AG04449 (cell line): ENCODE measurements at regions not wholly inside any gene's neighbourhood (a gene's known extent, or its start where the extent isn't known, plus 50 kb on each side); places are given as distances from the start of the nearest gene placed in this dataset.
"Not testable (repeated sequence)": the region's sequence is repeated elsewhere in the genome, so short reads cannot be mapped to it uniquely, and the experiment has no call there.

Experiments used
- CTCF ChIA-PET: fragments of 350-600 bp; formaldehyde crosslinking; extraction: SDS; loops from one replicate; lab custom pipeline; 2021; ENCODE audit warnings: antibody characterized with exemption; lab: Yijun Ruan, JAX
- POLR2A ChIA-PET: fragments of 400-600, 350-600 bp; formaldehyde crosslinking; extraction: SDS; loops from one replicate; lab custom pipeline; 2020; ENCODE audit warnings: antibody characterized with exemption, inconsistent platforms; lab: Yijun Ruan, JAX
- DNase-seq: peaks from one replicate; pipeline ENCODE4 v3.0.0-alpha.2; 2010; ENCODE audit warnings: low read depth, low spot score
- H3K4me3 ChIP-seq: 2 replicates; pipeline ENCODE4 v1.5.1; 2011; ENCODE audit warnings: low read depth, mild to moderate bottlenecking, control low read depth, low read length
- CTCF ChIP-seq: IDR thresholded peaks from one replicate; pipeline ENCODE4 v1.5.1; 2011; ENCODE audit warnings: mild to moderate bottlenecking, moderate library complexity, low read length, control low read depth, inconsistent platforms; ENCODE audit not compliant: insufficient read depth; ENCODE audit errors: missing control alignments

- POLR2A ChIA-PET = no interaction called here
- no peak overlapping the region for H3K4me3 ChIP-seq
- no peak for DNase-seq
- no peak for TF ChIP-seq CTCF
- CTCF ChIA-PET = no interaction called here
Observed at GRCh38 chr11:92048415-92048814, 176.2 kb upstream of the FAT3 start.

GRCh38 chr11:92046103-92046502 lies 178.5 kb upstream of the FAT3 start:
- ChIA-PET CTCF (no interaction called here), POLR2A (no interaction called here)
- no peak for TF ChIP-seq CTCF
- DNase-seq = no peak
- no peak overlapping the region for H3K4me3 ChIP-seq

GRCh38 chr11:92045301-92045700 lies 179.3 kb upstream of the FAT3 start:
- CTCF ChIA-PET = no interaction called here
- POLR2A ChIA-PET = no interaction called here
- no peak for DNase-seq
- no peak for TF ChIP-seq CTCF
- no peak overlapping the region for H3K4me3 ChIP-seq

GRCh38 chr11:92035488-92035887 lies 189.1 kb upstream of the FAT3 start:
- CTCF ChIA-PET = no interaction called here
- no peak overlapping the region for H3K4me3 ChIP-seq
- POLR2A ChIA-PET = no interaction called here
- no peak for DNase-seq
- TF ChIP-seq CTCF = no peak

- POLR2A ChIA-PET = not testable (repeated sequence)
Observed at GRCh38 chr11:92027136-92027535, 197.5 kb upstream of the FAT3 start.

GRCh38 chr11:92026664-92027063 lies 198.0 kb upstream of the FAT3 start:
- POLR2A ChIA-PET = no interaction called here
- TF ChIP-seq CTCF = no peak
- no peak overlapping the region for H3K4me3 ChIP-seq
- no peak for DNase-seq
- CTCF ChIA-PET = no interaction called here

More at GRCh38 chr11:92027136-92027535, 197.5 kb upstream of the FAT3 start:
- DNase-seq, CTCF ChIA-PET, H3K4me3 ChIP-seq: not testable (repeated sequence)

GRCh38 chr11:92024788-92025187 lies 199.8 kb upstream of the FAT3 start:
- DNase-seq = no peak
- POLR2A ChIA-PET = no interaction called here
- no peak for TF ChIP-seq CTCF
- CTCF ChIA-PET = no interaction called here
- H3K4me3 ChIP-seq = no peak overlapping the region
